HG02885 (cell line): ENCODE measurements at regions not wholly inside any gene's neighbourhood (a gene's known extent, or its start where the extent isn't known, plus 50 kb on each side); places are given as distances from the start of the nearest gene placed in this dataset.
A peak's percentile ranks its signal among the peaks of the same experiment; 100 is the strongest.

ENCODE experiments used
- ATAC-seq: cut with Tn5 transposase; IDR thresholded peaks from one replicate; pipeline ENCODE4 v1.9.1; 2021; ENCODE audit warnings: mild to moderate bottlenecking; ENCODE audit not compliant: unreplicated experiment, poor library complexity

- no peak for ATAC-seq
Measured at GRCh38 chr11:33479231-33479630, 221.4 kb downstream of the C11orf91 start.

GRCh38 chr11:33478111-33478573 is 221.0 kb downstream of the HIPK3 start:
- ATAC-seq = peak; percentile 45

GRCh38 chr11:33476945-33477606 is 219.9 kb downstream of the HIPK3 start:
- ATAC-seq = no peak

GRCh38 chr11:33475993-33476392 is 218.8 kb downstream of the HIPK3 start:
- no peak for ATAC-seq

- no peak for ATAC-seq
Measured at GRCh38 chr11:33474866-33475265, 217.7 kb downstream of the HIPK3 start.

GRCh38 chr11:33471541-33471940 is 214.4 kb downstream of the HIPK3 start:
- no peak for ATAC-seq

- ATAC-seq = no peak
Measured at GRCh38 chr11:33467966-33468365, 210.8 kb downstream of the HIPK3 start.

GRCh38 chr11:33463059-33463458 is 205.9 kb downstream of the HIPK3 start:
- ATAC-seq = no peak

- ATAC-seq = no peak
Measured at GRCh38 chr11:33461369-33462125, 204.4 kb downstream of the HIPK3 start.

GRCh38 chr11:33457948-33458347 is 200.8 kb downstream of the HIPK3 start:
- no peak for ATAC-seq

GRCh38 chr11:33455867-33456463 is 198.8 kb downstream of the HIPK3 start:
- ATAC-seq = no peak

- ATAC-seq = no peak
Measured at GRCh38 chr11:33454264-33454663, 197.1 kb downstream of the HIPK3 start.

- no peak for ATAC-seq
Measured at GRCh38 chr11:33452836-33453624, 195.8 kb downstream of the HIPK3 start.

- ATAC-seq = no peak
Measured at GRCh38 chr11:33451364-33451763, 194.2 kb downstream of the HIPK3 start.

- no peak for ATAC-seq
Measured at GRCh38 chr11:33449798-33450197, 192.6 kb downstream of the HIPK3 start.

- no peak for ATAC-seq
Measured at GRCh38 chr11:33448461-33449130, 191.4 kb downstream of the HIPK3 start.

GRCh38 chr11:33445761-33446161 is 188.6 kb downstream of the HIPK3 start:
- no peak for ATAC-seq

- no peak for ATAC-seq
Measured at GRCh38 chr11:33444835-33445594, 187.8 kb downstream of the HIPK3 start.

- no peak for ATAC-seq
Measured at GRCh38 chr11:33443684-33444083, 186.5 kb downstream of the HIPK3 start.
